Stimulated activated CD8-positive, alpha-beta memory T cell treated with anti-CD3 and anti-CD28 coated beads, Interleukin-12 subunit alpha, Interleukin-12 subunit beta, amount 100 ng/mL, for 24 hours (primary cell): ENCODE measurements at regions not wholly inside any gene's neighbourhood (a gene's known extent, or its start where the extent isn't known, plus 50 kb on each side); places are given as distances from the start of the nearest gene placed in this dataset.

Source experiments
- DNase-seq: peaks from one replicate; pipeline ENCODE4 v3.0.0-alpha.2; 2020; ENCODE audit errors: extremely low read depth

DNA sequence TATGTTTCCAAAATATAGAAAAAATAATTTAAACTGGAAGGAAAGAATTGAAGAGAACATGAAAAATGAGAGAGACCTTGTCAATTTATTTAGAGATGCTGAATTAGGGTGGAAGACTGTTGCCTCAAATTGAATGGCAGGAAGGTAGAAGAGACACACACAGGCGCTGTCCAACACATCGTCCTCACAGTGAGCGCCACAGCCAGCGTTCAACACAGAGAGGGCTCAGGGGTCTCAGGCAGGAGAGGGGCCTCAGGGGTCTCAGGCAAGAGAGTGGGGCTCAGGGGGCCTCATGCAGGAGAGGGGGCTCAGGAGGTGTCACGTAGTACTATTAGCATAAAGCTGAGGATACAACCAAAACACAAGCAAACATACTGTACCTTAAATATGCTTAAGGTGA, 65.7 kb downstream of the TMEM18 start:
- DNase-seq = no peak

DNA sequence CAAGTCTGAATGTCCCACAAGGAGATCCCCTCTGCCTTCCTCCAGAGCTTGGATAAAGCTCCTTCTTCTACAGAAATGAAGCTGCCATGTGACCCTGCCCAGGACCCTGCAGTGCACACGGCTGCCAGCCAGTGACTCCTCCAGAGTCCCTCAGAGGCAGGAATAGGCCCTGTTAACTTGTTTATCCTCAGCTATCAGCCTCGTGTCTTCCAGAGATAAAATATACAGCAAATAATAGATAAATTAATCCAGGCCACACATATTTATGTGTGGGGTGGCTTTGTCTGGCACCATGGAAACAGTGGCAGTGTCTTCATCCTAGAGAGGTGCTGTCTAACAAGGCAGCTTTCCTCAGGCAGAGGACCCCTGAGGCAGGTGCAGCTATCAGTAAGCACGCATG, 66.7 kb downstream of the TMEM18 start:
- no peak for DNase-seq

DNA sequence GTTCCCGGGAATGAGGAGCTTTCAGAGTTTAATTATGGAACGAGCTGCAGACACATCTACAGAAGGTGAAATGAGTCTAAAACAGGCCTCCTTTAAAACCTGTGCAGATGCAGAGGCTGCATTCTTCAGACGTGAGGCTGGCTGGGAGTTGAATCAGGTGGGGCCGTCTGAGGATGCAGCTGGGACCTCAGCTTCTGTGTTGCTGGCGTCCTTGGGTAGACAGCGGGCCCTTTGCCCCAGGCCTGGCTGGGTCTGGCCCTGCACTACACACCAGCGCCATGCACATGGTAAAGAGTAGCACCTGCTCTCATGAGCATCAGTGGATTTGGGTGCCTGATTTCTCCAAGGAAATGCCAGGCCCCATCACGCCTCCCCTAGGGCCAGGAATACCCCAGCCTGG, 67.3 kb downstream of the TMEM18 start:
- DNase-seq = no peak

DNA sequence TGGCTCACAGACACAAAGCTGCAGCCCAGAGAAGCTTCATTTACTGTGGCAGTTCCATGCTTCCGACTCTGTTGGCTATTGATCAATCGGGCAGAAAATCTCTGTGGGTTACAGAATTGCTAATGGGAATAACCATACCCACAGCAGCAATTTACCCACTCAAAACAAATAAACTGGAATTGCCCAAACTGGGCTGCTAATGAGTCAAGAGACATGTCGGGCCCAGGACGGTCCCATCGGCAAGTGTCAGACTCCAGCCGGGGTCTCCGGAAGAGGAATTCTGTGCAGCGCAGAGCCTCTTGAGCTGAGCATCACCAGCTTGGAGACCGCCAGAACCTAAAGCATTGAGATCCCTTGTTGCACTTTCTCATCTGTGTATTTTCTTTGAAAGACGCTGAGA, 67.8 kb downstream of the TMEM18 start:
- no peak for DNase-seq

DNA sequence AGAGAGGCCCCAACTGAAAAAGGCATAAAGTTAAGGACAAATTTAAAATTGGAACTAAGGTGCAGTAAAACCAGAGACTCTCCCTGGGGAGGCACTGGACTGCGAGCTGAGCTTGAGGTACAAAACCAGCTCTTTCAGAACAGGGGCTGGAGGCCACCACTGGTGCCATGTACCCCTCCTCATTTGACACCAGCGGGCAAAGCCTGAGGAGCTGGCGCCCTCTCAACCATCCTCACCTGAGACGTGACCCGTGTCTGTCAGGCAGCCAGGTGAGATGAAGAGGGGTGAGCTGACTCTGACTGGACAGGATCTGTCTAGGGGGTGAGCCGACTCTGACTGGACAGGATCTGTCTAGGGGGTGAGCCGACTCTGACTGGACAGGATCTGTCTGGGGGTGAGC, 68.5 kb downstream of the TMEM18 start:
- DNase-seq = no peak

DNA sequence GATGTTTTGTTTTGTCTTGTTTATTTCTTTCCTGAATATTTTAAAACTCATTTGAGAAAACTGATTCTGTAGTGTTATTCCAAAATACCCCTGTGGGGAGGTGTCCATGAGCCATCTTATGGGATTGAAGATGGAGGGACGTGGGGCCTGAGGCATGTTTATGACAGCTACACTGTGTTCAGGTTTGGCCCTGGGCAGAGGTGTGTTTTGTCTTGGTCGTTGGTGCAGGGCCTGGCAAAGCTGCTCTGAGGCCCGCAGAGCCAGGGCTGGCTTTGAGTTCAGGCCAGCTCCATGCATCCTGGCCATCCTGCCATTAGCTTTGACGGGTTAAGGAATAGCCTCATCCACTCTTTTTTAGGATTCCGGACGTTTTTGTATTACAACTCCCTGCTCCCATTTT, 68.9 kb downstream of the TMEM18 start:
- DNase-seq = no peak

DNA sequence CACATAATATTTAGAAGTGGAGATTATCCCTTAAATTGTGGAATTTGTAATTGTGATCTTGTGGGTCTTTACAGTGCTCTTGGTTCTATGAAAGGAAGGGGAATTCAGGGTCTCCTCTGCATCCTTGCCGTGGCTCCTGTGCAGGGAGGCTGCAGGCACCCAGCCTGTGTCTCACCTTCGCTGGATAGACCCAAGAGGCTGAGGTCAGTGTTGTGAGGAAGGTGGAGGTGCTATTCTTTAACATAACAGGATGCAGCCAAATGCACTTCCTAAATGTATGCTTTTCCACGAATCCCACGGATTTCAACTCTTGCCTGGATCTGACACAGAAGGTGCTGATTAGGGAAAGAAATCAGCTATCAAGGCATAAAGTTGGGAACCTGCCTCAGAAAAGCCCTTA, 69.5 kb downstream of the TMEM18 start:
- DNase-seq = no peak

DNA sequence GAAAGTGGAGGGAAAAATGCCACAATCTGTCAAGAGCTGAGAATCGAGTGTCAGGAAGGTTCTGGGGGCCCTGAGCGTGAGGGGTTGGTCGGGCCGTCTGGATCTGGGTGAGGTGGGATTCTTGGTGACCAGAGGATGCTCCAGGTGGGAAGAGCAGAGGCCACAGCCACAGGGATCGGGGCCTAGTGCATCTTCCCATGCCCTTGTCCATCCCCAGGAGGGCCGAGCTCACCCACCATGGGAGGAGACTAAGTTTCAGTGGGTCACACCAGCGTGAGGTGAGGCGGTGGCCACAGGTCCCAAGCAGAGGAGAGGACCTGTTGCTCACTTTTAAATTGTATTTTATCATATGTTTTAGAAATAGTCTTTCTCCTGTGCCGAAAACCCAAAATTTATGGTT, 70.0 kb downstream of the TMEM18 start:
- no peak for DNase-seq

DNA sequence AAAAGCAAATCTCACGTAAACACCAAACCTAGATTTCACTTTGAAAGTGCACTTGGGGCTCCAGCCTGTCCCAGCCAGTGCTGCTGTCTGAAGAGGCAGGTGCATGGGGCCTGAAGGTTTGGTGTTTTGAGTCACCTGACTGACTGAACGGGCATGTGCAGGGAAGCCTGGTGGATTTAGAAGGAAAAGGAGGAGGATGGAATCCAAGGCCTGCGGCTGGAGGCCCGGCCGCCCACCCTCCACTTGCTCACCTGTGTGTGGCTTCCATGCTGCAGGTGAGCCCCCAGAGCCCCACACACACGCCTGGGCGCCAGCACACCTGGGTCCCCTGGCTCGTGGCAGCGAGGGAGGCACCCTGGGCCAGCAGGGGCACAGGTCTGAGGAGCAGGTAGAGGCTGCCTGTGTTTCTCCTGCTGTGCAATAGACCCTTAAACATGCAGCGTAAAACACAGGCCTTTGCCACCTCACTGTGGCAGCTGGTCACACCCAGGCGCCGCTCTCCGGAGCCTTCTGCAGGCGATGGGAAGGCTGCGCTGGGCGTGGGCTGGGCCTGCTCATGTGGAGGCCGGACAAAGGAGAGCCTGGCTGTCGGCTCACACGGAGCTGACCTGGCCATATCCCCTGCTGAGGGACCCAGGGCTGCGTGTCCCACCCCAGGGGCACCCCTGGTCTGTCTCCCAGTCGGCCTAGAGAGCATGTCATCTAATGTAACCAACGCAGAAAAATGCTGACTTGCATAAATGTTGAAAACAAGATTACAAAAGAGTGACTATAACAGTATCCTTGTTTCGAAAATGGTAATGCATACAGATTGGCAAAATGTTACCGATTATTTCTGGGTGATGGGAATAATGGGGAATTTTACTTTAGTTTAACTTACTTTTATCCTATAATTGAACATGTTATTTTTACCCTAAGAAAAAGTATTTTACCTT, 71.3 kb downstream of the TMEM18 start:
- no peak for DNase-seq

DNA sequence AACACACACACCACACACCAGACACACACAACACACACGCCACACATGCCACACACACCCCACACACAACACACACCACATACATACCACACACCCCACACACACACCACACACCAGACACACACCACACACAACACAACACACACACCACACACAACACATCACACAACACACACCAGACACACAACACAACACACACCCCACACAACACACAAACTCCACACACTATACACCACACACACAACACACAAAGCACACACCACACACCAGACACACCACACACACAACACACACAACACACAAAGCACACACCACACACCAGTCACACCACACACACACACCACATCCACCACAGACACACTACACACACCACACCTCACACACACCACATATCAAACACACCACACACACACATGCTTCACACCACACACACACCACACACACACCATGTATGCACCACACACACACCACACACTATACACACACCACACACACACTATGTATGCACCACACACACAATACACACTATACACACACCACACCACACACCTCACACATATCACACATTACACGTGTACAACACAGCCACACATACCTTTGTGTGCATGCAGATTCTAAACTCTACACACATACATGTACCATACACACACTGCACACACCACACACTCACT, 72.2 kb downstream of the TMEM18 start:
- no peak for DNase-seq

DNA sequence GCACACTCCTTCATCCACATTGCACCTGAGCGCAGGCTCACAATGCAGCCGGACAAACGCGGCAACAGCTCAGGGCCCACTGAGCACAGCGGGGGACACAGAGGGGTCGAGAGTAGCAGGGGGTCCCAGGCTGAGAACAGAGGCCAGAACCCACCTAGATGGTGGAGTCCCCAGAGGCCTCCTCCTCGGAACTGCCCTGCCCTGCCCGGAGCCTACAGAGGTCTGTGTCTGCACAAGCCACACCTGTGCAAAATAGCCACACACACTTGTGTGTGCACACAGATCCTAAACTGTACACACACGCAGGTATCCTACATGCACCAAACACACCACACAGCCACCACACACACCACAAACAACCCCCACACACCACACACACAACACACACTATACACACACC, 72.8 kb downstream of the TMEM18 start:
- DNase-seq = no peak

DNA sequence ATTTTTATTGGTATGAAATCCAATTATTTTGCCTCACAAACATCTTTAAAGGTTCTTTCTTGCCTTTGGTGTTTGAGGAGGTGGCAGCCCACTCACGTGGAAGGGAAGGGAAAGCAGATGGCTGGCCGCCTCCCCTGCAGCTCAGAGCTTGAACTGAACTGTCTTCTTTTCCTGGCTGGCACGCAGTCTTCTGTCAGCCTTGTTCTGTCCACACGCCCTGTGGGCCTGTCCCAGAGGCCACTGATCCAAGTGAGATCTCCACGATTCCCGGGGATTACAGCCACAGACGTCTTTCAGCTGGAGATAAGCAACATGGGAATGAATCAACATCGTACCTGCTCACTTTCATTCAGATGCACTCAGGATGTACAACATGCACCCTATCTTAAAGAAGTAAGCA, 73.3 kb downstream of the TMEM18 start:
- DNase-seq = no peak

DNA sequence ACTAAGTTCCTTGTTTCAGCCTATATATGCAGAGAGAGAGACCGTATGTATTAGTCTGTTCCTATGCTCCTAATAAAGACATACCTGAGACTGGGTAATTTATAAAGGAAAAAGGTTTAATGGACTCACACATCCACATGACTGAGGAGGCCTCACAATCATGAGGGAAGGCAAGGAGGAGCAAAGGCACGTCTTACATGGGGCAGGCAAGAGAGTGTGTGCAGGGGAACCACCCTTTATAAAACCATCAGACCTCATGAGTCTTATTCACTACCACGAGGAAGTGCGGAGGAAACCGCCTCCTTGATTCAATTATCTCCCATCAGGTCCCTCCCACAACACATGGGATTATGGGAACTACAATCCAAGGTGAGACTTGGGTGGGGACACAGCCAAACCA, 73.8 kb downstream of the TMEM18 start:
- no peak for DNase-seq

DNA sequence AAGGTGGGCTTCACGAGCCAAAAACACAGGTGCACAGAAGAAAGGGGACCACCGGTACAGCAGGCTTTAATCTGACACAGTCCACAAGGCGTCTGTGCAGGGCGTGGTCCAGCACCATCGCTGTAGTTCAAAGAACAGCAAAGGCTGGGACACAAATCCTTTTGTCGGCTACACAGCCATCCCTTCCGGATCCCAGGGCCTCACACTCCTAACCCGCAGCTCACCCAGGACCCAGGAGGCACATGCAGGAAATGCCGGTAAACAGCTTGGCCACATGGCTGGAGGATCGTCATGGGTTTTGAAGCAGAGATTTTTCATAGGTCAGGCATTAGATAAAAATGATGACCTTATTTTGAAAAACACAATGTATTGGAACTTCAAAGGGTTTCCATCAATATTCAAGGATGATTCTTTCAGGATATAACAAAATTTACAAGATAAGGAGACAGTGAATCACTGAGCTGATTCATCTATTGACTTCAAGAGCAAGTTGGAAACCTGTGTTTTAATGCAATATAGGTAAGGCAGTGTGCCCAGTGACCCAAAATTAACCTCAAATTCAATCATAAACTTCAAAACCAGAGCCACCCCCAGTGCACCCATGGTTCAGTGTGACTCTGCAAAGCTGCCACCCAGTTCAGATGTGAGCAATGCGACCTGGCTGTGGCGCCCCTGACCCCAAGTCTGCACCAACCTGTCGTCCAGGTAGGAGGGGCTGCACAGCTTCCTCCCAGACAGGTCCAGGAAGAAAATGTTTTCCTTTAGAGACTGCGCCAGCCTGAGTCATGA, 74.4 kb downstream of the TMEM18 start:
- no peak for DNase-seq

DNA sequence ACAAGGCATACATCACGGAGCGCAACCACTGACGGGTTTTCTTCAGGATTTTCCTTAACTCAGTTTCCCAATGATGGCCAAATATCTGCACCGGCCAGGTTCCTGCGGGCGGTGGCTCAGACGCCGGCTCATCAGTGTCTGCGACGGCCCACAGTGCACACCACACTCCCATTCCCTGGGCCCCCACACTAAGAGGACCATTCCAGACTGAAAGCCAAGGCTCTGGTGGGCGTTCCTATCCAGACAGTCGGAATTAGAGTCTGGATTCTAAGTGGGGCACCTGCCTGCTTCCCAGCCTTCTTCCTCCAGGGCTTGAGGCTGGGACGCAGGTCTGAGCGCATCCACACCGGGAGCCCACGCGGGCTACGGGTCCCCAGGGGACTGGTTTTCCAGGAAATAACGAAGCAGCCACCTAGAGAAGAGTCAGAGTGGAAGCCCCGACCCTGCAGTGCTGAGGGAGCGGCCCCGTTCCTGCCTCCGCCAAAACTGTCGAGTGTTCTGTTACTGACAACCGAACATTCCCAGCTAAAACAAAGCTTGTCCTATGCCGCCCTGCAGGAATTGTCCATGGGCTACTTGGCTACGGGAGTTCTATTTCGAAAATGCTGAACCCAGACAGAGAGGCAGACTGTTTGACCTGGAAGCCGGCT, 75.3 kb downstream of the TMEM18 start:
- DNase-seq = no peak

DNA sequence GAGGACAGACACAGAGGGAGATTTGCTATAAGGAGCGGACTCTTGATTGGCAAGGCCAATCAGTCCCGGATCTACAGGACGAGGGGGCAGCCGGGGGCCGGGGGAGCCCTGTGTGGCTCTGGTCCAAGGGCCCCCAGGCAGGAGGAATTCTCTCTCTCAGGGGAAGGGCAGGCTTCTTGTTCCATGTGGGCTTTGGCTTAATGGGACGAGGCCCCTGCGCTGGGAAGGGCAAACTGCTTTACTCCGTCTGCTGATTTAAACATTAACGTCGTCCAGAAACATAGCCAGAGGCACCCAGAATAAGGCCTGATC, 75.9 kb downstream of the TMEM18 start:
- no peak for DNase-seq

DNA sequence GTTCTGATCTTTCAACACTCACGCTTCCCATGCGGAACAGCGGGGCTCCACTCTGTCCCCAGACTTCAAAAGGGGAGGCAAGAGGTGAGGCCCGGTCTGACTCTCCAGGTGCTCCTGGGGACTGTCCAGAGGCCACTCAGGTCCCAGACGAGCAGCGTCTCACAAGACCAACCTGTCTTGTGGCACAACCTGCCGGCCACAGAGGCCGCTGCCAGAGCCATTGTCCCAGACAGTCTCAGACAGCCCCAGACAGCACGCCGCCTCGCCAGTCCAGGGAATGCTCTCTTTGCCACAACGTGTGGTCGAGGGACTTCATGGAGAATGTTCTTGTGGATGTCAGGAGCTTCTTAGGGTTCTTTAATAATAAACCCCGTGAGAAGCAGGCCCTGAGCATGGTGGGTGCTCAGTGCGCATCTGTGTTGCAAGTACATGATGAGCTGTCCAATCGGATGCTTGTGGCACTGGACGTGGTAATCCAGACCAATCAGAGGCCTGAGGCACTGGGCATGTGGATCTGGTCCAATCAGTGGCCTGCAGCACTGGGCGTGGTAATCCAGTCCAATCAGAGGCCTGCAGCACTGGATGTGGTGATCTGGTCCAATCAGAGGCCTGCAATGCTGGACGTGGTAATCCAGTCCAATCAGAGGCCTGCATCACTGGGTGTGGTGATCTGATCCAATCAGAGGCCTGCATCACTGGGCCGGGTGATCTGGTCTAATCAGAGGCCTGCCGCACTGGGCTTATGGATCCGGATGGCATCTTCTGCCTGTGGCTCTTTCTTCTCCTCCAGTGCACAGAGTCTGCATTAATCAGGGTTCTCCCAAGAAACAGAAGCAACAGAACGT, 76.4 kb downstream of the TMEM18 start:
- no peak for DNase-seq

DNA sequence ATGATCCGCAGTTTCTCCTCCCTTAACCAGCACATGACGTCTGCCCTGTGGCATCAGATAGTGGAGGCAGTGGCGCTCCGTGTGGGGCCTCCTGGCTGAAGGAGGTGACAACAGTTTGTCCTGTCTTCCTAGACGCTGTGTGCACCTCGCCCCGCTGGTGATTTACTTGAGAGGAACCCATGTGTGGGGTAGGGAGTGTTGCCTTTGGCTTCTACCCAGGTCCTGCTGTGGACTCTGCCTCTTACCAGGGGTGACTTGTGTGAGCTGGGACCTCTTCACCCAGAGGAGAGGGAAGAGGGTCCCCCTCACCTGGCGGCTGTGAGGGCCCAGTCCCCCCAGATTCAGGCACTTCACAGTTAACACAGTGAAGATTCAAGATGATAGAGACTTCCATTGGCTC, 77.6 kb downstream of the TMEM18 start:
- DNase-seq = no peak

DNA sequence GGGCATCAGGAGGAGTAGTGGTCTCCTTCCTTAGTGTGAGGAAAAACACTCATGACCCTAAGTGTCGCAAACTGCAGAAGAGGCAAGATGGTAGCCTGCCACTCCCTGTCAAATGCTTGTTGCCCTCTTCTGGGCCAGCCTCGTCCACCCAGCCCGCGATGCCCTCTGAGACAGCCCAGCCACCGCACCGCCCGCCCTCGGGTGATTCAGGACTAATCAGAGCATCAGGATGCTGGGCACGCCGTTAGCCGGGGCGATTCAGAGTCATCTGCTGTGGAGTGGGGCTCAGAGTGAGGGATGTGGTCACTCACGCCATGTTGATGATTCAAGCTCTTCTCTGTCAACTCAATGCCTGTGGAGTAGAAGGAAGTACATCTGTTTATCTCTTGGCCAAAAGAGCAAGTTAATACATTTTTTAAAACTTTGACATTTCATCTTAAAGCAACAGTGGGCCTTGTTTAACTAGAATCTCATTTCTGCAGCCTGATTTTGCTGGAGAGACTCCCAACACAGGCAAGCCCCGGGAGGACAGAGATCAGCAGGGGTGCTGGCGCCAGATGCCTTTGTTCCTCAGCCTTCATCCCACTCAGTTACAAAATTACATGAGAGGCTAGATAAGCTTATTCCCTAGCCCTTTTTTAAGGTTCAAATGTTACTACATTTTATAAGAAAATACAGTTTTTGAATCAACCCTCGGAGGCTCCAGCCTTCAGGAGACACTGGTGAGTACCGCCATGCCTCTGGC, 79.0 kb downstream of the TMEM18 start:
- no peak for DNase-seq

DNA sequence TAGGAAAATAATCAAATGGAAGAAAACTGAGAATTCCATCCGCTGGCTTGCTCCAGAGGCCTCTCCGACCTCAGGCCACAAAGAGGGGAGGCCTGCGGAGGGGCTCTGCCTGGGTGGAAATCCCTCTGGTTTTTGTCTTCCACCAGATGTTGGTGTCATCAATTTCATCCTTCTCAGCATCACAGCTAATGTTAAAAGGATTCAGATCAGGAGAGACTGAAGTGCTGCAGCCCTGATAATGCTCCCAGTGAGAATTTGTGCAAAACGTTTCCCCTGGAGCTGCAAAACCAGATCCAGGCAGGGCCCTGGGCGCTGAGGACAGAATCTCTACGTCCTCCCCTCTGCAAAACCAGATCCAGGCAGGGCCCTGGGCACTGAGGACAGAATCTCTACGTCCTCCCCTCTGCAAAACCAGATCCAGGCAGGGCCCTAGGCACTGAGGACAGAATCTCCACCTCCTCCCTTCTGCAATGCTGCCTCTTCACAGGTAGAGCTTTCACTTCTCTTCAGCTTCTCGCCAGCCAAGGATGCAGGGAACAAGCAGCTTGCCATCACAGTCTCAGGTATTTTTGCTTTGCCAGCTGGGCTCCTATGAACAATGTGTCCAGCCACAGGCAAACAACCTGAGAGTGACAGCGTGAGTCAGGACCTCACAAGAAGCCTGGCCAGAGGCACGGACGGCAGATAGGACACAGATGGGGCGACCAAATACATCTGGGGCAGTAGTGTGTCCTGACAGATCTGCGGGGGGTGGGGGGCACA, 81.2 kb downstream of the TMEM18 start:
- no peak for DNase-seq
